GM12878 (cell line): ENCODE measurements at regions not wholly inside any gene's neighbourhood (a gene's known extent, or its start where the extent isn't known, plus 50 kb on each side); places are given as distances from the start of the nearest gene placed in this dataset.

Source experiments
- ATAC-seq: fragments of 200-7000 bp; cut with Tn5 transposase; 3 replicates; pipeline ENCODE4 v1.9.1; 2020; ENCODE audit warnings: mild to moderate bottlenecking, moderate library complexity
- BruUV-seq: library from RNA; stranded (reverse); fragments of 400-500 nt; replicated peaks from 2 replicates; lab custom pipeline; 2021; lab: Mats Ljungman, UMichigan
- CTCF ChIA-PET: fragments of 300-600 bp; sonication (Branson Sonifier 250); formaldehyde crosslinking; extraction: SDS; loops from one replicate; lab custom pipeline; 2021; ENCODE audit warnings: inconsistent platforms; lab: Yijun Ruan, JAX
- POLR2A ChIA-PET: fragments of 350-600 bp; formaldehyde crosslinking; extraction: SDS; loops from one replicate; lab custom pipeline; 2021; ENCODE audit warnings: inconsistent platforms; lab: Charles Lee
- RAD21 ChIA-PET: fragments of 300-600 bp; sonication (Branson Sonifier 250); formaldehyde crosslinking; loops from one replicate; lab custom pipeline; 2023; ENCODE audit warnings: antibody characterized with exemption; ENCODE audit not compliant: unreplicated experiment; lab: Charles Lee
- SMC1A ChIA-PET: fragments of 300-600 bp; sonication (Branson Sonifier 250); formaldehyde crosslinking; loops from one replicate; lab custom pipeline; 2023; ENCODE audit not compliant: unreplicated experiment, uncharacterized antibody; lab: Charles Lee
- DNase-seq: peaks from one replicate; pipeline ENCODE4 v3.0.0-alpha.2; 2011; ENCODE audit warnings: low read depth, low spot score
- FAIRE-seq: peaks from 3 replicates; lab custom pipeline; 2011; peaks lifted over from hg19 to GRCh38; lab: Jason Lieb, UNC
- H2AFZ ChIP-seq: 2 replicates; pipeline ENCODE4 v1.6.0; 2011; ENCODE audit warnings: low read depth, low read length, control low read depth; ENCODE audit not compliant: control insufficient read depth
- H3K27ac ChIP-seq: 2 replicates; pipeline ENCODE4 v1.5.1; 2011; ENCODE audit warnings: control low read depth; ENCODE audit not compliant: control insufficient read depth, insufficient read depth
- H3K27me3 ChIP-seq, 2 experiments: replicated peaks in 1 of 2; 2 replicates each; pipeline versions ENCODE4 v1.6.0 to v1.6.1; 2011; ENCODE audit warnings: low read length in 1 of 2; ENCODE audit not compliant: control insufficient read depth in 2 of 2, insufficient read depth in 2 of 2
- H3K36me3 ChIP-seq, 2 experiments: 2 replicates each; pipeline ENCODE4 v1.5.1; 2011; ENCODE audit warnings: low read length in 1 of 2; ENCODE audit not compliant: control insufficient read depth in 2 of 2, insufficient read depth in 2 of 2
- H3K4me1 ChIP-seq: 2 replicates; pipeline ENCODE4 v1.6.1; 2011; ENCODE audit warnings: mild to moderate bottlenecking, low read length, moderate library complexity, mixed read lengths; ENCODE audit not compliant: control insufficient read depth, insufficient read depth
- H3K4me2 ChIP-seq: 2 replicates; pipeline ENCODE4 v1.6.0; 2011; ENCODE audit warnings: control low read depth; ENCODE audit not compliant: control insufficient read depth, insufficient read depth
- H3K4me3 ChIP-seq: fragments of 200-600 bp; sonication (generic); 2 replicates; pipeline ENCODE4 v1.5.1; 2016
- H3K79me2 ChIP-seq: 2 replicates; pipeline ENCODE4 v1.6.0; 2011; ENCODE audit warnings: low read length; ENCODE audit not compliant: control insufficient read depth, insufficient read depth
- H3K9ac ChIP-seq: 2 replicates; pipeline ENCODE4 v1.8.0; 2011; ENCODE audit warnings: low read length, control low read depth, mixed read lengths; ENCODE audit not compliant: control insufficient read depth, insufficient read depth
- H3K9me3 ChIP-seq: replicated peaks from 3 replicates; pipeline ENCODE4 v1.5.1; 2011; ENCODE audit warnings: mild to moderate bottlenecking, low read length; ENCODE audit not compliant: control insufficient read depth, insufficient read depth
- H4K20me1 ChIP-seq: 2 replicates; pipeline ENCODE4 v1.6.0; 2011; ENCODE audit not compliant: control insufficient read depth, insufficient read depth
- DPF2 ChIP-seq: fragments of 450-650 bp; IDR thresholded peaks from 2 replicates; pipeline ENCODE4 v1.6.1; 2017; ENCODE audit warnings: mild to moderate bottlenecking
- HDAC2 ChIP-seq: fragments of 200-600 bp; sonication (generic); IDR thresholded peaks from 2 replicates; pipeline ENCODE4 v1.6.1; 2017
- IKZF1 ChIP-seq: fragments of 450-650 bp; conservative IDR thresholded peaks from 2 replicates; pipeline ENCODE4 v1.6.1; 2017; ENCODE audit warnings: antibody characterized with exemption, mild to moderate bottlenecking
- SUPT20H ChIP-seq: IDR thresholded peaks from 2 replicates; pipeline ENCODE4 v1.6.1; 2011; ENCODE audit warnings: low read depth, mild to moderate bottlenecking, low read length, moderate library complexity, borderline replicate concordance; ENCODE audit not compliant: control insufficient read depth
- WGBS: methylation state at CpG from one replicate; pipeline ENCODE4 v1.1.6; 2016; ENCODE audit warnings: low lambda C conversion rate; ENCODE audit not compliant: insufficient replicate concordance, insufficient coverage; ENCODE audit errors: missing lambda C conversion rate; 5-methylcytosine and 5-hydroxymethylcytosine counted together
- in situ Hi-C: fragments of 300-500 bp; cut with MboI; formaldehyde crosslinking; loops from 9 replicates; pipeline ENCODE4 v1.14.3; 2018; ENCODE audit warnings: mixed read lengths
- intact Hi-C: fragments of 100-400 bp; cut with micrococcal nuclease; formaldehyde crosslinking; loops from one replicate; pipeline ENCODE4 v1.14.2; 2022; ENCODE audit not compliant: unreplicated experiment
- TF ChIP-seq, protein P1 (sequence below): fragments of 450-650 bp; IDR thresholded peaks from 2 replicates; pipeline ENCODE4 v1.6.1; 2016; ENCODE audit warnings: mild to moderate bottlenecking
- TF ChIP-seq, protein P2 (sequence below): IDR thresholded peaks from 2 replicates; pipeline ENCODE4 v1.6.1; 2011; ENCODE audit warnings: mild to moderate bottlenecking, low read depth, low read length, moderate library complexity; ENCODE audit not compliant: insufficient replicate concordance
- TF ChIP-seq, protein P3 (sequence below): fragments of 450-650 bp; IDR thresholded peaks from 2 replicates; pipeline ENCODE4 v1.6.1; 2017; ENCODE audit warnings: mild to moderate bottlenecking, moderate library complexity

DNA sequence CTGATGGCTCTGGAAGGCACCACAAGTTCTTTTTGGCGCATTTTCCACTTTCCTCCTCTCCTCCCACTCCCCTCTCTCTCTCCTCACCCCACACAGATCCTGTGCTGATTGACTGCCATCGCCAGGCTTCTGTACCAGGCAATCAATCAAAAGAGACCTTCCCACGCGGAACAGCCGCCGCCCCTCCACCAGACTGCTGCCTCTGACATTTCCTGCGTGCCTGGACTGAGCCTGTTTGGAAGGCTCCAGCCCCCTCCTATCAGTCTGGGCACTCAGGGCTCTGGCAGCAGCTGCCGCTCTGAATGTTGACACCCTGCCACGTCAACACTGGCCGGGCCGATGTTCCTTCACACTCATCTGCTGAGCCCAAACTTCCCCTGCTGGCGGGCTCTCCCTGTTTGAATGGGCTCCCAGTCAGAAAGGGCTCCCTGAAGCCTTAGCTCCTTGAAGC is 467.7 kb downstream of the EPHA4 start:
- no peaks in the 10 kb centered on the region for H3K79me2 ChIP-seq
- no peak for FAIRE-seq
- ChIA-PET RAD21 (interaction anchor here (0.8 kb wide), 1 partner anchor 21 kb away, joined by 3 read pairs; no protein-coding TSS in a partner anchor), SMC1A (interaction anchor here (0.9 to 2.3 kb wide), 2 partner anchors 9 to 470 kb away, joined by 3 to 14 read pairs; no protein-coding TSS in a partner anchor)
- DNase-seq: no peak
- H3K27me3 ChIP-seq: no peaks in the 10 kb centered on the region
- in situ Hi-C loops: no loop called here
- no peak overlapping the region; the same call in 1 of the 2 replicates for H3K27ac ChIP-seq
- no peaks in the 10 kb centered on the region; the same call in 2 of the 3 replicates for H3K9me3 ChIP-seq
- WGBS: 7% methylated on average over 12 of the region's 12 CpGs
- no TSS peak for BruUV-seq
- H2AFZ ChIP-seq: peak overlapping the region; percentile 38
- ATAC-seq: peak; percentile 86
- no peak overlapping the region for H3K9ac ChIP-seq
- 0 out of 2 replicates have a peak, but pooled peaks have one; percentile 29 for TF ChIP-seq IKZF1
- TF ChIP-seq DPF2: 0 out of 2 replicates have a peak, but pooled peaks have one; percentile 28
- TF ChIP-seq, protein P1, sequence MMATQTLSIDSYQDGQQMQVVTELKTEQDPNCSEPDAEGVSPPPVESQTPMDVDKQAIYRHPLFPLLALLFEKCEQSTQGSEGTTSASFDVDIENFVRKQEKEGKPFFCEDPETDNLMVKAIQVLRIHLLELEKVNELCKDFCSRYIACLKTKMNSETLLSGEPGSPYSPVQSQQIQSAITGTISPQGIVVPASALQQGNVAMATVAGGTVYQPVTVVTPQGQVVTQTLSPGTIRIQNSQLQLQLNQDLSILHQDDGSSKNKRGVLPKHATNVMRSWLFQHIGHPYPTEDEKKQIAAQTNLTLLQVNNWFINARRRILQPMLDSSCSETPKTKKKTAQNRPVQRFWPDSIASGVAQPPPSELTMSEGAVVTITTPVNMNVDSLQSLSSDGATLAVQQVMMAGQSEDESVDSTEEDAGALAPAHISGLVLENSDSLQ: peak; percentile 61
- no peak for TF ChIP-seq SUPT20H
- TF ChIP-seq HDAC2: no peak
- TF ChIP-seq, protein P2, sequence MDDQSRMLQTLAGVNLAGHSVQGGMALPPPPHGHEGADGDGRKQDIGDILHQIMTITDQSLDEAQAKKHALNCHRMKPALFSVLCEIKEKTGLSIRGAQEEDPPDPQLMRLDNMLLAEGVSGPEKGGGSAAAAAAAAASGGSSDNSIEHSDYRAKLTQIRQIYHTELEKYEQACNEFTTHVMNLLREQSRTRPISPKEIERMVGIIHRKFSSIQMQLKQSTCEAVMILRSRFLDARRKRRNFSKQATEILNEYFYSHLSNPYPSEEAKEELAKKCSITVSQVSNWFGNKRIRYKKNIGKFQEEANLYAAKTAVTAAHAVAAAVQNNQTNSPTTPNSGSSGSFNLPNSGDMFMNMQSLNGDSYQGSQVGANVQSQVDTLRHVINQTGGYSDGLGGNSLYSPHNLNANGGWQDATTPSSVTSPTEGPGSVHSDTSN: peak; percentile 49
- TF ChIP-seq, protein P3, sequence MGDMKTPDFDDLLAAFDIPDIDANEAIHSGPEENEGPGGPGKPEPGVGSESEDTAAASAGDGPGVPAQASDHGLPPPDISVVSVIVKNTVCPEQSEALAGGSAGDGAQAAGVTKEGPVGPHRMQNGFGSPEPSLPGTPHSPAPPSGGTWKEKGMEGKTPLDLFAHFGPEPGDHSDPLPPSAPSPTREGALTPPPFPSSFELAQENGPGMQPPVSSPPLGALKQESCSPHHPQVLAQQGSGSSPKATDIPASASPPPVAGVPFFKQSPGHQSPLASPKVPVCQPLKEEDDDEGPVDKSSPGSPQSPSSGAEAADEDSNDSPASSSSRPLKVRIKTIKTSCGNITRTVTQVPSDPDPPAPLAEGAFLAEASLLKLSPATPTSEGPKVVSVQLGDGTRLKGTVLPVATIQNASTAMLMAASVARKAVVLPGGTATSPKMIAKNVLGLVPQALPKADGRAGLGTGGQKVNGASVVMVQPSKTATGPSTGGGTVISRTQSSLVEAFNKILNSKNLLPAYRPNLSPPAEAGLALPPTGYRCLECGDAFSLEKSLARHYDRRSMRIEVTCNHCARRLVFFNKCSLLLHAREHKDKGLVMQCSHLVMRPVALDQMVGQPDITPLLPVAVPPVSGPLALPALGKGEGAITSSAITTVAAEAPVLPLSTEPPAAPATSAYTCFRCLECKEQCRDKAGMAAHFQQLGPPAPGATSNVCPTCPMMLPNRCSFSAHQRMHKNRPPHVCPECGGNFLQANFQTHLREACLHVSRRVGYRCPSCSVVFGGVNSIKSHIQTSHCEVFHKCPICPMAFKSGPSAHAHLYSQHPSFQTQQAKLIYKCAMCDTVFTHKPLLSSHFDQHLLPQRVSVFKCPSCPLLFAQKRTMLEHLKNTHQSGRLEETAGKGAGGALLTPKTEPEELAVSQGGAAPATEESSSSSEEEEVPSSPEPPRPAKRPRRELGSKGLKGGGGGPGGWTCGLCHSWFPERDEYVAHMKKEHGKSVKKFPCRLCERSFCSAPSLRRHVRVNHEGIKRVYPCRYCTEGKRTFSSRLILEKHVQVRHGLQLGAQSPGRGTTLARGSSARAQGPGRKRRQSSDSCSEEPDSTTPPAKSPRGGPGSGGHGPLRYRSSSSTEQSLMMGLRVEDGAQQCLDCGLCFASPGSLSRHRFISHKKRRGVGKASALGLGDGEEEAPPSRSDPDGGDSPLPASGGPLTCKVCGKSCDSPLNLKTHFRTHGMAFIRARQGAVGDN: peak; percentile 46; the same call in 1 of the 2 replicates
- TF ChIP-seq, all 136 proteins: peak for 5
- H3K4me2 ChIP-seq: peak overlapping the region; percentile 23
- ChIA-PET POLR2A (interaction anchor here (0.7 kb wide), 1 partner anchor 9 kb away, joined by 4 read pairs; no protein-coding TSS in a partner anchor), CTCF (no interaction called here)
- no peaks in the 10 kb centered on the region for H3K36me3 ChIP-seq
- intact Hi-C loops: loop anchor here (10.0 kb wide), 2 partner anchors 420 to 470 kb away; partner anchors contain the start of gene EPHA4
- H3K4me3 ChIP-seq: no peak overlapping the region
- no peaks in the 10 kb centered on the region for H4K20me1 ChIP-seq
- peaks cover 9% of the 10 kb centered on the region; the same call in 1 of the 2 replicates for H3K4me1 ChIP-seq
